HCT116 (cell line): ENCODE measurements at regions not wholly inside any gene's neighbourhood (a gene's known extent, or its start where the extent isn't known, plus 50 kb on each side); places are given as distances from the start of the nearest gene placed in this dataset.

ENCODE experiments used
- ATAC-seq: fragments of 200-7000 bp; cut with Tn5 transposase; 2 replicates; pipeline ENCODE4 v1.9.1; 2020; ENCODE audit warnings: mild to moderate bottlenecking, moderate library complexity
- BruUV-seq: library from RNA; stranded (reverse); fragments of 400-500 nt; replicated peaks from 2 replicates; lab custom pipeline; 2021; lab: Mats Ljungman, UMichigan
- CTCF ChIA-PET: fragments of 300-600 bp; sonication (Branson Sonifier 250); formaldehyde crosslinking; loops from one replicate; lab custom pipeline; 2021; ENCODE audit warnings: antibody characterized with exemption; lab: Charles Lee
- POLR2A ChIA-PET: fragments of 300-600, 350-600 bp; sonication (Branson Sonifier 250); formaldehyde crosslinking; loops from one replicate; lab custom pipeline; 2021; ENCODE audit warnings: antibody characterized with exemption; lab: Charles Lee
- RAD21 ChIA-PET, 2 experiments: fragments of 300-600 bp; sonication (Branson Sonifier 250); formaldehyde crosslinking; loops; one replicate each; lab custom pipeline; 2023; ENCODE audit warnings: low total read pairs in 2 of 2; ENCODE audit not compliant: uncharacterized antibody in 2 of 2, unreplicated experiment in 2 of 2, low non-redundant PET in 1 of 2; lab: Charles Lee
- DNase-seq: peaks from one replicate; pipeline ENCODE4 v3.0.0-alpha.2; 2010; ENCODE audit warnings: low read depth, low spot score
- H2AFZ ChIP-seq: fragments of 200-600 bp; shearing (Covaris generic), sonication (generic); 2 replicates; pipeline ENCODE4 v1.6.1; 2017; ENCODE audit warnings: low read depth, mixed run types, mixed read lengths, antibody characterized with exemption, low read length; ENCODE audit not compliant: poor library complexity, severe bottlenecking
- H3K27ac ChIP-seq: 2 replicates; pipeline ENCODE4 v1.5.1; 2012; ENCODE audit warnings: low read depth, low read length
- H3K27me3 ChIP-seq: fragments of 200-600 bp; sonication (generic); 2 replicates; pipeline ENCODE4 v1.6.1; 2016; ENCODE audit warnings: mixed run types, low read length, mixed read lengths; ENCODE audit not compliant: insufficient read depth
- H3K36me3 ChIP-seq, 2 experiments: fragments of 200-500 bp in 1 of 2; fragments of 200-600 bp in 1 of 2; sonication (Bioruptor generic) in 1 of 2; sonication (generic) in 1 of 2; 2 replicates each; pipeline versions ENCODE4 v1.5.1 to v1.6.1; 2014 to 2016; ENCODE audit warnings: low read length in 2 of 2, inconsistent platforms in 1 of 2, mixed read lengths in 1 of 2, mixed run types in 1 of 2; ENCODE audit not compliant: insufficient read depth in 2 of 2, control insufficient read depth in 1 of 2
- H3K4me1 ChIP-seq, 2 experiments: fragments of 200-600 bp in 1 of 2; sonication (generic) in 1 of 2; 2 replicates each; pipeline versions ENCODE4 v1.5.1 to v1.6.1; 2012 to 2017; ENCODE audit warnings: low read length in 2 of 2, inconsistent platforms in 1 of 2, mild to moderate bottlenecking in 1 of 2, mixed read lengths in 1 of 2, mixed run types in 1 of 2, moderate library complexity in 1 of 2; ENCODE audit not compliant: insufficient read depth in 2 of 2, control insufficient read depth in 1 of 2
- H3K4me2 ChIP-seq: fragments of 200-600 bp; sonication (generic); 2 replicates; pipeline ENCODE4 v1.6.1; 2017; ENCODE audit warnings: mixed run types, low read length, mixed read lengths
- H3K4me3 ChIP-seq, 2 experiments: fragments of 200-600 bp in 1 of 2; sonication (generic) in 1 of 2; replicated peaks in 1 of 2; 2 replicates each; pipeline ENCODE4 v1.5.1; 2011 to 2016; ENCODE audit warnings: low read length in 2 of 2, control low read depth in 1 of 2, low read depth in 1 of 2, mild to moderate bottlenecking in 1 of 2, mixed read lengths in 1 of 2, mixed run types in 1 of 2
- H3K79me2 ChIP-seq: fragments of 200-600 bp; sonication (generic); 2 replicates; pipeline ENCODE4 v1.6.1; 2017; ENCODE audit warnings: mild to moderate bottlenecking, mixed run types, low read length, moderate library complexity, mixed read lengths; ENCODE audit not compliant: insufficient read depth
- H3K9ac ChIP-seq: fragments of 200-600 bp; sonication (generic); 2 replicates; pipeline ENCODE4 v1.6.1; 2016; ENCODE audit warnings: low read length, mixed read lengths
- H3K9me2 ChIP-seq: fragments of 200-600 bp; sonication (generic), shearing (Covaris generic); 2 replicates; pipeline ENCODE4 v1.6.1; 2017; ENCODE audit warnings: mixed run types, mild to moderate bottlenecking, moderate library complexity; ENCODE audit not compliant: insufficient read depth
- H3K9me3 ChIP-seq, 2 experiments: fragments of 200-500 bp in 1 of 2; fragments of 200-600 bp in 1 of 2; sonication (Bioruptor generic) in 1 of 2; sonication (generic) in 1 of 2; 2 replicates each; pipeline ENCODE4 v1.6.1; 2014 to 2017; ENCODE audit warnings: low read length in 2 of 2, mixed read lengths in 2 of 2, inconsistent platforms in 1 of 2, low read depth in 1 of 2, mild to moderate bottlenecking in 1 of 2, mixed run types in 1 of 2, moderate library complexity in 1 of 2; ENCODE audit not compliant: control insufficient read depth in 1 of 2, insufficient read depth in 1 of 2
- H4K20me1 ChIP-seq: fragments of 200-600 bp; sonication (generic), shearing (Covaris generic); 2 replicates; pipeline ENCODE4 v1.6.1; 2017; ENCODE audit warnings: mixed run types, mild to moderate bottlenecking, moderate library complexity; ENCODE audit not compliant: insufficient read depth
- CTCF ChIP-seq, 3 experiments: fragments of 200-600 bp in 1 of 3; sonication (generic) in 1 of 3; IDR thresholded peaks in 2 of 3; conservative IDR thresholded peaks in 1 of 3; 2 replicates each; pipeline ENCODE4 v1.5.1; 2012 to 2017; ENCODE audit warnings: low read depth in 2 of 3, low read length in 2 of 3, antibody characterized with exemption in 1 of 3, borderline replicate concordance in 1 of 3, control low read depth in 1 of 3, mild to moderate bottlenecking in 1 of 3, mixed read lengths in 1 of 3, mixed run types in 1 of 3, moderate library complexity in 1 of 3; ENCODE audit not compliant: insufficient read depth in 1 of 3
- EGR1 ChIP-seq: IDR thresholded peaks from 2 replicates; pipeline ENCODE4 v1.6.1; 2012; ENCODE audit warnings: low read depth
- ELF1 ChIP-seq: IDR thresholded peaks from 2 replicates; pipeline ENCODE4 v1.6.1; 2012; ENCODE audit warnings: low read depth, borderline replicate concordance
- EZH2phosphoT487 ChIP-seq: fragments of 200-600 bp; IDR thresholded peaks from 2 replicates; pipeline ENCODE4 v1.6.1; 2018; ENCODE audit warnings: antibody characterized with exemption, borderline replicate concordance
- MAX ChIP-seq: IDR thresholded peaks from 2 replicates; pipeline ENCODE4 v1.6.1; 2012
- POLR2AphosphoS5 ChIP-seq: IDR thresholded peaks from 2 replicates; pipeline ENCODE4 v1.6.1; 2011; ENCODE audit warnings: mild to moderate bottlenecking, low read depth, low read length, moderate library complexity
- RAD21 ChIP-seq: IDR thresholded peaks from 2 replicates; pipeline ENCODE4 v1.6.1; 2012; ENCODE audit warnings: low read depth, mild to moderate bottlenecking
- SIN3A ChIP-seq: IDR thresholded peaks from 2 replicates; pipeline ENCODE4 v1.6.1; 2012; ENCODE audit warnings: low read depth
- SRF ChIP-seq: IDR thresholded peaks from 2 replicates; pipeline ENCODE4 v1.6.1; 2012; ENCODE audit warnings: low read depth
- ZFX ChIP-seq: fragments of 450-650 bp; IDR thresholded peaks from 2 replicates; pipeline ENCODE4 v1.6.1; 2017
- intact Hi-C: fragments of 100-400 bp; cut with micrococcal nuclease; formaldehyde crosslinking; loops from 2 replicates; pipeline ENCODE4 v1.10.0; 2022
- TF ChIP-seq, protein P1 (sequence below): IDR thresholded peaks from 2 replicates; pipeline ENCODE4 v1.6.1; 2012

GRCh38 chr5:136924490-136924889, 559.1 kb upstream of the TRPC7 start:
- Histone ChIP-seq H3K4me1 (no peaks in the 10 kb centered on the region), H3K79me2 (no peaks in the 10 kb centered on the region), H4K20me1 (no peaks in the 10 kb centered on the region), H3K9me2 (no peaks in the 10 kb centered on the region), H2AFZ (no peak overlapping the region), H3K4me2 (no peak overlapping the region), H3K9ac (no peak overlapping the region), H3K4me3 (no peak overlapping the region), H3K36me3 (no peaks in the 10 kb centered on the region), H3K27me3 (peaks cover 15% of the 10 kb centered on the region; the same call in 1 of the 2 replicates), H3K9me3 (no peaks in the 10 kb centered on the region), H3K27ac (no peak overlapping the region)
- ChIA-PET RAD21 (no interaction called here), CTCF (no interaction called here), POLR2A (no interaction called here)
- DNase-seq (no peak), ATAC-seq (no peak)
- TF ChIP-seq ELF1: no peak
- BruUV-seq: no TSS peak
- intact Hi-C loops: no loop called here

GRCh38 chr5:136910625-136911024, 545.3 kb upstream of the TRPC7 start:
- Histone ChIP-seq H3K9me3 (no peaks in the 10 kb centered on the region), H3K27me3 (0 out of 2 replicates have a peak, but pooled peaks cover 6% of the 10 kb centered on the region), H2AFZ (no peak overlapping the region), H3K4me3 (no peak overlapping the region), H3K4me1 (no peaks in the 10 kb centered on the region), H3K9ac (no peak overlapping the region), H3K4me2 (no peak overlapping the region), H3K79me2 (no peaks in the 10 kb centered on the region), H3K27ac (no peak overlapping the region), H3K9me2 (no peaks in the 10 kb centered on the region), H4K20me1 (no peaks in the 10 kb centered on the region), H3K36me3 (no peaks in the 10 kb centered on the region)
- POLR2A ChIA-PET: no interaction called here
- ATAC-seq (no peak), DNase-seq (no peak)
- CTCF ChIA-PET: no interaction called here
- intact Hi-C loops: no loop called here
- TF ChIP-seq MAX (no peak), ELF1 (no peak), RAD21 (no peak), ZFX (no peak), CTCF (IDR thresholded peaks at IDR 0.05 in 2 of 3, conservative IDR thresholded peaks at IDR 0.05 in 1 of 3; ENCODE audit: borderline replicate concordance in 1 of 3, insufficient read depth in 1 of 3, low read depth in 2 of 3, low read length in 2 of 3) (no peak), POLR2AphosphoS5 (no peak), EGR1 (no peak), SRF (no peak), EZH2phosphoT487 (no peak), SIN3A (no peak)
- TF ChIP-seq, protein P1, sequence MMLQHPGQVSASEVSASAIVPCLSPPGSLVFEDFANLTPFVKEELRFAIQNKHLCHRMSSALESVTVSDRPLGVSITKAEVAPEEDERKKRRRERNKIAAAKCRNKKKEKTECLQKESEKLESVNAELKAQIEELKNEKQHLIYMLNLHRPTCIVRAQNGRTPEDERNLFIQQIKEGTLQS: no peak
- BruUV-seq: no TSS peak
- RAD21 ChIA-PET: no interaction called here
